Pons (tissue), 1 donor: ENCODE measurements at regions not wholly inside any gene's neighbourhood (a gene's known extent, or its start where the extent isn't known, plus 50 kb on each side); places are given as distances from the start of the nearest gene placed in this dataset.
A peak's percentile ranks its signal among the peaks of the same experiment; 100 is the strongest.

Source experiments
- DNase-seq: peaks from one replicate; pipeline ENCODE4 v3.0.0-alpha.2; 2016; ENCODE audit warnings: low spot score

DNA sequence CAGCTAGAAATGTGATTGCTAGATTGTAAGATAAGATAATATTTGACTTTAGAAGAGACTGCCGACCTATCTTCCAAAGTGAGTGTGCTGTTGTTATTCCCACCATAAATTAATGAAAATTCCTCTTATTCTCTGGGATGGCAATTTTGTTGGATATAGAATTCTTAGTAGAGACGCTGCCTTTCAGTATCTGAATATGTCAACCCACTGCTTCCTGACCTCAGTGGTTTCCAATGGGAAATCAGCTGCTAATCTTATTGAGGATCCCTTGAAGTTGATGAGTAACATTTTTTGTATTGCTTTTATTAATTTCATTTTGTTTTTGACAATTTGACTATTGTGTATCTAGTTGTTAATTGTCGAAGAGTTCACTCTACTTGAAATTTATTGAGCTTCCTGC, 313.0 kb downstream of the BMP2 start:
- DNase-seq = no peak

DNA sequence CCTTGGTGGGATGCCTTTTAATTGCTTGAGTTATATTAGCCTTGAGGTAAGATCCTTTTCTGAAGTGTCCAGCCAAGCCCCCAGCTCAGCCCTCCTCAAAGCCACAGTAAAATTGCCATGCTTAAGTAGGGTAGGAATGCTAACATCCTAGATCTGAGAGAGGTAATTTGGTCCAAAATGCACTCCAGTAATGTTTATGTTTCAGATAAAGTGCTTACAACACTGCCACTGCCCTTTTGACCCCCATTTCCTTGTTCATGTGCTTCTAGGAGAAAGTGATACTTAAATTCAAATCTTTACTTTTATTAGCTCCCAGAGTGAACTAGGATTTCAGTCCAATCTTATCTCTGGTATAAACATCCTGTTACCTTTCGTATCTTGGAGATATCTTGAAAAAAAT, 318.0 kb downstream of the BMP2 start:
- no peak for DNase-seq

DNA sequence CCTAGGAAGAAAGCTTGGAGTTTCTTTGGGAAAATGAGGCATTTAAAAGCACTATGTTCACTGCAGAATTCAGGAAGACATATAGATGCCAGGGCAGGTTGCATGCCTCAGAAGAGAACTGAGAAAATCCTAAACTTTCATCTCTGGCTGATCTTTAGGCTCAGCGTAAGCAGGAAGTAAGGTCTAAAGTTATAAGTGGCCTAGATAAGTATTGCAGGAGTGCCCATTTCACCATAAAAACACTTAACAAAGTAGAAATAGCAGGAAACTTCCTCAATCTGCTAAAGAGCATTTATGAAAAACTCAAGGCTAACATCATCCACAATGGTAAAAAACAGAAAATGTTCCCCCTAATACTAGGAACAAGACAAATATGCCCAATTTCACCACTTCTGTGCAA, 320.3 kb downstream of the BMP2 start:
- DNase-seq = no peak

DNA sequence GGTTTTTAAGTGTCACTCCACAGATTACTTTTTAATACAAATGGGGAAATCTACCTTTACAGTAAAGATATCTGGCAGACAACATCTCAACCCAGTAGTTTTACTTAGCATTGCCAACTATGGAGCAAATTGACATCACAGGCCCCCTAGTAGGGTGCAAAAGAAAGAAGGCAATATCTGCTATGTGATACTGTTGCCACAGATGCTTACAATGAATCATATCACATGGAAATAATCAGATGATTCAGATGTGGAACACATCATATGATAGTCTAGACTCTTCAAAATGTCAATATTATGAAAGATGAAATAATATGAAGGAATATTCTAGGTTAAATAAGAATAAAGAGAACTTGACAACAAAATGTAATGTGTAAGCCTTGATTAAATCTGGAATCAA, 322.5 kb downstream of the BMP2 start:
- DNase-seq = no peak

DNA sequence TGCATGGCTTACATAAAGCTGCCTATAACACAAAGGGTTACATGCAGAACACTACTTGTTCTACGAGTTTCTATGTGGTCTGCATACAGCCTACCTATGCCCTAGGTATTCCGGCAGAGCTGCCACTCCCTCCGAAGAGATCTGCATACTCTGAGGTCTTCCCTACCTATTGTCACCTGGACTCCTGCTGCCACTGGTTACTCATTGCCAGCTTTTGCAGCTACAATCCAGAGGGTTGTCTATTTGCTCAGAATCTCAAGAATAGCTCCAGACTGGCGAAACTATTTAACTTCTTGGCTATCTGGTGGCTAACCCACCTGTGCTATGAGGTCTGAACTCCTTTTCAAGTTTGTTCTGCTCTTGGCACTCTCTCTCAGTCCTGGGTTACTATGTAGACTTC, 323.3 kb downstream of the BMP2 start:
- DNase-seq = no peak

DNA sequence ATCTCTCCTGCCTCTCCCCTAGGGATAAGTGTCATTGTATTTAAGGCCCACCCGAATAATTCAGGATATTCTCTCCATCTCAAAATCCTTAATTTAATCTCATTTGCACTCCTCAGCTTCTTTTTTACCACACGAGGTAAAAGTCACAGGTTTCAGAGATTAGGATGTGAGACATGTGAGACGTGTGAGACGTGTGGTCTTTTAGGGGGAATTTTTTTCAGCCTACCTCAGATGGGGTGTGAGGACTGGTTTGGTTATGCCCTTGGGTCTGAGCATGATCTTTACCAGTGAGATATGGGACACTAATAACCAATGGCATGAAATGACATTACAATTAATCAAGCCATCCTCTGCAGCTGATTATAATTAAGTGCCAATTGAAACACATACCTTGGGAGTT, 324.2 kb downstream of the BMP2 start:
- no peak for DNase-seq

DNA sequence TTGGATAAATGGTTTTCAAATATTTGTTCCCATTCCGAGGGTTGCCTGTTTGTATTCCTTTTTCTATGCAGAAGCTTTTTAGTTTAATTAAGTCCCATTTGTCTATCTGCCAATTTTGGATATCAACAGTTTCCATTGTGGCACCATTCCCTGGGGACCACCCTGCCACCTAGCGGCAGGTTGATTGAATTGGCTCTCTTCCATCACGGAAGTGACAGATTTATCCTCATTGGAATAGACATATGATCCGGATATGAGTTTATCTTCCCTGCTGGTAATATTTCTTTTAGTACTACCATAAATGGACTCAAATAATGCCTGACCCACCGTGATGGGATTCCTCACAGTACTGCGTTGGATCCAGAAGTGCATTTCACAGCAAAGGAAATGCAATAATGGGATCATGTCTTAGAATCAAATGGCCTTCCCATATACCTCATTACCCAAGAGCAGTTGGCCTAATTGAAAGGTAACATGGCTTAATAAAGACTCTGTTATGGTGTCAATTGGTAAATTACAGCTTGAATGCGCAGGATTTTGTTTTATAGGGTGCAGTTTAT, 327.0 kb downstream of the BMP2 start:
- DNase-seq = peak; percentile 32

DNA sequence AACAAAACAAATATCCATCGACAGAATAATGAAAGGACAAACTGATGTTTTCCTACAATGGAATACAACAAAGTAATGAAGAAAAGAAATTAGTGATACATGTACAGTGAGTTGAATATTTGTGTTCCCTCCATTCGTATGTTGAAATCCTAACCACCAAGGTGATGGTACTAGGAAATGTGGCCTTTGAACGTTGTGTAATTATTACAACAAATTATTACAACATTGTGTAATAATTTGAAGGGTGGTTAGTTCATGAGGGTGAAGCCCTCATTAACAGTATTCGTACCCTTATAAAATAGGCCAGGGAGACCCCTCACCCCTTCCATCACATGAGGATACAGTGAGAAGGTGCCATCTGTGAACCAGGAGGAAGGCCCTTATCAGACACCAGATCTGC, 339.4 kb downstream of the BMP2 start:
- DNase-seq = no peak

DNA sequence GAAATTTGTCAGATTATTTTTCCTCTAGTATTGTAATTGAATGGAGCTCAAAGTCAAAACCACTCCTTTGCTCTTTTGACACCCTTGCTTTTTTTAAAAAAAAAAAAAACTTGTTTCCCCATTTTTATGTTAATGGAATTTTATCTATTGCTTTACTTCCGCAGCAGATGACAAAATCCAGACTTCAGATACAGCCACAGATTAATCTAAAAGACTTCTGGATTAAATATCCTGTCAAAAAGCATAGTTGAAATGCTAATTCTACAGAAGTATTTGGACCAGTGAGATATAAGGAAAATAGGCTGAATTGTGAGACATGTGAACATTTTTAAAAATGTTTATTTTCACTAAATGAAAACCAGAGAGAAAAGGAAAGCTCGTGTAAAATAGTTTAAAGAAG, 341.4 kb downstream of the BMP2 start:
- no peak for DNase-seq

DNA sequence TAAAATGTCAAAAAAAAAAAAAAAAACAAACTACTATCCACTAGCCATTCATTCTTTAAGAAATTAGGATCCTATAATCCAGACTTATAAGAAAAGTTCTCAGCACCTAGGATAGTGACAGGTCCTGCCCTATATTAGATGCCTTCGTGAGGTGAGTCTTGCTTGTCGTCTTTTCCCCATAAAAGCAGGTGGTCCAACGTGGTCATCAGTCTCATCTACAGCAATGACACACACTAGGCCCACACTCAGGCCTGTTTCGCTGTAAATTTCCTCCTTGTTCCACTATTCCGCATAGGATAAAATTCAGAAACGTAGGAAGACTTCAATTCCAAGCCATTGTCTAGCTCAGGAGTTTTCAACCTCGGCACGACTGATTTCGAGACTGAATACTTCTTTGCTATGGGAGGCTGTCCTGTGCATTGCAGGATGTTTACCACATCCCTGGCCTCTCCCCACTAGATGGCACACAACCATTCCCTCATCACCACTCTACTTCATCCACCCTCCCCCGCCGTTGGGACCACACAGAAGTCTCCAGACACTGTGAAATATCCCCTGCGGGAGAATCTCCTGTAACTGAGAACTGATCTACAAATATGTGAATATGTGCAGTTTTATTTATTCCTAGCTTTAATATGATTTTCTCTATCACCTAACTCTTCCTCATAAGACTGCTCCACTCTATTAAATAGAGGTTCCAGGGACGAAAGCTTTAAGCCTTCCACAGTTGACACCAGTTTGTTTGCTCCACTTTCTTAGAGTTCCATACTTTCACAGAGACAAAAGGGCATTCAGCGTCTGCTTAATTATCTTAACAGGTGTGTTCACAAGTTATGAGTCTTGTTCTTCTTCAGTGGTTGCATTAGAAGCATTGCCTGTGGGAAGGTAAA, 346.3 kb downstream of the BMP2 start:
- DNase-seq = peak; percentile 42

DNA sequence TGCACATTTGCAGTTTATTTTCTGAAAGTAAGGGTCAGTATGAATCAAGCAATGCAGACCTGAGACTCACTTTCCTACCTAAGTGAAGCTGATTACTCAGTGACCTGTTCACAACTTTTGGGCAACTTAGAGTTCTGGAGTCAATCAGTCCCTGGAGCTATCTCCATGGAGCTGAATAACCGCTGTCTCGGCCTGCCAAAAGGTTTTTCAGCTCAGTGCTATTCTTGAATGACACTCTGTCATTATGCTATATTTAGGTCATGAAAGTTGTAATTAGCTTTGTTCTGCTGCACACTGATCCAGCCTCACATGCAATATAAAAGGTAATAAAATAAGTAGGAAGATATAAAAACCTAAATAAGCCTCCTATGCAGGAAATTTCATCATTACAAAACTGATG, 356.0 kb downstream of the BMP2 start:
- no peak for DNase-seq

DNA sequence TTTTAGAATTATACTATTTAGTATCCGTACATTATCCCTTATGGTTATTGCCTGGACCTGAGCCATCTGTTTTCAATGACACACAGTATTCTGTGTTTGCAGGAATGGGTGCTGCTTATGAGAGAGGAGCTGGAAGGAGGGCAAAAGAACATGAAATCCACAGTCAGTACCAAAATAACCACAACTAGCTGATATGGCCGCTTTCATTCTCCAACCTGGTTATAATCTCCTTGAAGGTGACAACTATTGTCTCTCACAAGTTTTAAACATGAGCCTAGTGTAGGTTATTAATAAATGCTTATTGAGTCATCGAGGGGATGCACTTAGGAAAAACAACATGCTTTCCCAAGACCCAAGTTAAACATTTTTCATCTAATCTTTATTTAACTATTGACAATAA, 356.6 kb downstream of the BMP2 start:
- DNase-seq = no peak

DNA sequence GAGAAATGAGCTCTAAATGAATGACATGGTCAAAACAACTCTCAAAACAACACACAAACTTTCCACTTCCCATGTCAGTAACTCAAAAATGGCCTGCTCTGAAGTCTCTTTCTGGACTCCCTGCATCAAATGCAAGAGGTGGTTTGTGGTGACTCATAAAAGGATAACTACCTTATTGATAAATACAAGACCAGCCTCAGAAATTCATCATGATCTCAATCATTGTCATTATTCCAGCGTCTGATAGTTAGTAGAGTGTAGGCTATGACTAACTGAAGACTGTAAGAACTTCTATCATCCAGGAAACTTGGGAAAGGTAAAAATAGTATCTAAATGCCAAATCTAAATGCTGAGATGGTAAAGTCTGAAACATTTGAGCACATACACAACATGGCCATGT, 369.4 kb downstream of the BMP2 start:
- DNase-seq = no peak

DNA sequence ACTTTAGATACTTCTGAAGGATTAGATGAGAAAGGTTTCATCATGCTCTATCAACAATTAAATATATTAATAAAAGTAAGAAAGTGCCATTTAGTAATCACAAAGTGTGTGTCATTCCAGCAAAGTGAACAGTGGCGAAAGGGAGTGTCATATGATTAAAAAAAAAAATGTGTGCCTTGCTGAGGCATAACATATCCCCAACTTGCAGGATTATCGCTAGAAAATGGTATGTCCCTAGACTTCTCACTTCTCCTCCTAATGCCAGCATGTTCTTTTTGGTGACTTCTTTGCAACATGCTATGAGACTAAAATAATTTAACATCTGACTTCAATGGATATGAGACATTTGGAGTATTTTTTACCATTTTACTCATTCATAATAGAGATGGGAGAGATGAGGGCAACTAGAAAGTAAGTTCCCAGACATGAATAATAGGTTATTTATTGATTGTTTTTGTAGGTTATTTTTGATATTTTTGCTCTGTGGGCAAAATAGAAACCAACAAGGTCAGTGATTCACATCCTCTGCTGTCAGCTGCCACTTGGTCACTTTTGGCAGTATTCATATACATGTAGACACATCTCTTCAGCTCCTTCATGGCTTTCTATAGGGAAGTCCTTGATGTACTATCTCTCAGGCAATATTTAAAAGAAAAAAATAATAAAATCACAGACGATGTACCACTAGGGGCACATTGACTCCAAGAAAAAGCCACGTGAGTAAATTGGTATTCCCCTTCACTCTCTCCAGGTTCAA, 370.1 kb downstream of the BMP2 start:
- DNase-seq = no peak

DNA sequence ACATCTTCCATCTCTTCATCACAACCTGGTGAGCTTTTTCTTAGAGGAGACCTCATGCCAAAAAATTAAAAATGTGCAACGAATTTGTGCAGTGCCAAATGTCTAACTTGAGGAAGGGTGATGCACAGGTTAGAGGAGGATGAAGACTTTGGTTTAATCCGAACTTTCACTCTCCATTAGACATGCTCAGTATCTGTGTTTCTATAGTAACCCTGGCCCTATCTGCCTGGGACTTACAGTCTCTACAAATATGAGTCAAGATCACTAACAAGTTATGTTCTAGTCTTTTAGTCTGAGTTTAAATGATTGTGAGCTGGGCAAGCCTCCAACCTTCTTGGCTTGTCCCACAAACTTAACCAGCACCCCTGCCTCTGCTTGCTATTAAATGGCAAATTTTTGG, 377.0 kb downstream of the BMP2 start:
- no peak for DNase-seq

DNA sequence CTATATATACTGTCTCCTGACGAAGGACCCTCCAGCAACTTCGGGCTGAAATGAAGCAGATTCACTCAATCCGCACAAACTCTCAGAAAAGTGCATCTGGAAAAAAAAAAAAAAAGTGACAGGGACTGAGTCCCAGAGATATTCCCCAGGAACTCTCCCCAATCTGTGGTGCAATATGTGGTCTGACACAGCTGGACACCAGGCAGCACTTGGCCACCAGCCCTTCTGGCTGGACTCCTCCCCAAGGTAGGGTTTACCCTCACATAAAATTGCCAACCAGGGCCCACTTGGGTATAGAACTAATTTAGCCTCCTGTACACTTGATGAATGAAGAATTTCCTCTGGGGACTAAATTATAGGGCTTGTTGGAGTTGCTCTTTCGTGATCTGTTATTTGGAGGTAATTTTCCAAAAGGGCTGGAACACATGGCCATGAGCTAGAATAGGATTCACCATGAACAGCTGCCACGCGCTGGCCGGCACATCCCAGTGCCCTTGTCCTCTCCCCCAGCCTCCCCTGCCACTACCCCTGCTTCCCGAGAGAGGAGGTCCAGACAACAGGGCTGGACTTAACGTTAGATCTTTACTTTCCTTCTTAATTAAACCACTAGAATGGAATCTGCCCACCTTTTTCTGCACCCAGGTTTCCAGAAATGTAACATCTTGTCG, 379.2 kb downstream of the BMP2 start:
- DNase-seq = no peak

DNA sequence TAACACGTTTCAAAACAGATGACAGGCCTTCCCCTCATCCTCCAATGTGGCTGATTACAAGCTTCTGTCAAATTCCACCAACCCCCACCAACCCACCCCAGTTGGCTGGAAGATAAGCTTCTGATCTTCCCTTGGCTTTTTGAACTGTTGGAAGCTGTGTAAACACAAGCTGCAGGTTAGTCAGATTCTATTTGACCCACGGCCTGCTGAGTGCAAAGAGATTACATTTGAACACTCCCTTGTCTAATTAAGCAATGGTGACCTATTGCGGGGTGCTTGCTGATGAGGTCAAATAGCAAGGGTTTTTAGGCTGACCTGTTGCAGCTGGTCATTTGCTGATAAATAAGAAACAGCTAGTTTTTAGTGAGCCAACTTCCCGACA, 379.7 kb downstream of the BMP2 start:
- no peak for DNase-seq

DNA sequence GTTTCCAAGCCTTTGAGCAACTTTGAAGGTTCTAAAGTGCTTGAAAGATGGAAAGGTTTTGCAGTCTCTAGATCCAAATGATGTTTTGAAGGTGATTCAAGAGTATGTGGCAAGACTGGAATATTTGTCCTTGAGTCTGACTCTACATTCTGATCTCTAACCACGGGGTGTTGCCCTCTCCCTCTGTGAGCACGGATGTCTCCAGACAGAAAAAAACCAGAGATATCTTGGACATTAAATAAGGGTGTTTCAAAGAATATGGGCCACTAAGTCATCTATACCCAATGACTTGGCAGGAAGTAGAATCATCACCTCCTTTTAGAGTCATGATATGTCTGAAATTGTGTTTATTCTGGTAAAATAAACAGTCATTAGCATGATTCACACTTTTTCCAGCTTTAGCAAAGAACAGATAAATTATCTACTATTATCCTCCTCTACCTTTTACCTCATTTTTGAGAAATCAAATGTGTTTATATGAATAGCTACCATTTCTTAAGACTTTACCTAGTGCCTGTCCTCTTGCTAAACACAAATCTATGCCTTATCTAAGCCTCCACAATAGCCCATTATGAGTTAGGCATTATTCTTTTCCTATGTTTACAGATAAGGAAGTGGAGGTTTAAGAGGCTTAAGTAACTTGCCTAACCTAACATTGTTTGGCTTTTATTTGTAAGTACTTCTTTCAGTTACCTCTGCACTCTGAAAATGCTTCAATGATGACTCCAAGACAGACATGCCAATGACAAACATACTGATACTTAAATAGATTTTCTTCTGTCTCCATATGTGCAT, 384.4 kb downstream of the BMP2 start:
- no peak for DNase-seq

DNA sequence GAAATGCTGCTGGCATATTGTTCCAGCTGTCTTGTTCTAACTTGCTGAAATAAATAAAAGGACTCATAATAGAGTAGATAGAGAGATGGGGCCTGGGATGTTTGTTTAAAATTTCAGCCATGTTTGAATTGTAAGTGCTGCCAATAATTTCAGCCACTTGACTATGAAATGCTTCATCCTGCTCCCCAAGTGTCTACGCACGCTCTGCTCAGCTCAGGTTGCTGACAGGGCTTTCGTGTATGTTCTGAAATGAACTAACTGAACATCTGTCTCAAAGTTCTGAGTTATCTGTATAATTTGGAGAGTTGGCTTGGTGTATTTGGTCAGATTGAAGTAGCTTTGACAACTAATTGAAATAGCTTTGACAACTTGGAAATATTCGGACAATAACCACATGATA, 387.8 kb downstream of the BMP2 start:
- DNase-seq = no peak

DNA sequence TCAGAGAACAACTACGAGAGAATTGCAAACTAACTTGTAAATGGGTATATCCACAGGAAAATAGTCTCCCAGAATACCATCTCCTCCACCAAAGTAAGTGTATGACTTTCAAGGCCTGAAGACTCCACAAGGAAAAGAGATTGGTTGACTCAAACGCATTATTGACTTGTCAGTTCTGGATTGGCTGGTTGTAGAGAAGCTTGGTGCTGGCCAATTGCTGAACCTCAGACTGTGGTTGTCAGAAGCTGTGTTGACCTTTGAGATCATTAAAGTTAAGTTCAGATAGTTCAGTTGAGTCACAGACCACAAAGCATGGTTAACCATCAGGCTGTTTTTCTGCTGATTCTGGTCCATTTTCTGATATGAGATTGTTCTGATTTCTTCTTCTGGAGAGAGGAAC, 388.3 kb downstream of the BMP2 start:
- no peak for DNase-seq

DNA sequence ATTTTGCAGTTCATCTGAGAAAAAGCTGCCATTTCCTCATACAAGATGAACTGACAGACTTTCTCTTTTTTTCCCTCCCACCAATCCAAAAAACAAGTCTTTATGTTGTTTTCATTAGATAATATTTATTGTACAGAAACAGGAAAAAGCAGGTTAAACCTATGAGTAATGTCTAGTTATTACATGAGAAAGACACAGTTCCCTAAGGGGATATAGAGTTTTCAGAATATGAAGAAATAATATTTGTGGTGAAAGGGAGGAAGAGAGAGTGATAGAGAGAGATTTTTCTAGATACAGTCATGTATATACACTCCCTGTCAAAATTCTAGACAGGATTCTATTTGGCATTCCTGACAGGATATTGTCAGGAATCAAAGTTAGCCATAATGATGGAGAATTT, 392.4 kb downstream of the BMP2 start:
- DNase-seq = no peak

DNA sequence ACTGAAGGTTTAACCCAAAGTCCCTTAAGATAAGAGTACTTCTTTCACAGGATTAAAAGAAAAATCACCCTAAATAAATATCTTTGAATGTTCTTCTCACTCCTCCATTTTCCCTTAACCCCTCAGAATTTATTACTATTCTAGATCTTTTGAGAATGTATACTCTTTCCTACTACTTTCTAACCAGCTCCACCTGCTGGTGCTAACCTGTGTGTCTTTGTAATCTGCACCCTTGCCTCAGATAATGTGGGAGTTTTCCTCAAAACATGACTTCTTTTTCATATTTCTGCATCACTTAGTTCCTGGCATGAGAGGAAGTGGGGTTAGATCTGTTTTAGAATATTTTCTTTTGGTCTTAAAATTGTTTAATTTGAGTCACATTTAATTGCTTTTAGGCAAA, 394.2 kb downstream of the BMP2 start:
- DNase-seq = peak; percentile 3
